ENCODE measurements at regions not wholly inside any gene's neighbourhood (a gene's known extent, or its start where the extent isn't known, plus 50 kb on each side); places are given as distances from the start of the nearest gene placed in this dataset.

GRCh38 chr18:51514128-51514527 is 316.6 kb upstream of the MEX3C start:
- TF ChIP-seq POLR2AphosphoS5 (IDR thresholded peaks at IDR 0.05; ENCODE audit: low read depth) (no peak), REST (IDR thresholded peaks at IDR 0.05; ENCODE audit: insufficient replicate concordance, low read depth) (no peak), GABPA (IDR thresholded peaks at IDR 0.05; ENCODE audit: low read depth) (no peak)
- TF ChIP-seq, protein P1, sequence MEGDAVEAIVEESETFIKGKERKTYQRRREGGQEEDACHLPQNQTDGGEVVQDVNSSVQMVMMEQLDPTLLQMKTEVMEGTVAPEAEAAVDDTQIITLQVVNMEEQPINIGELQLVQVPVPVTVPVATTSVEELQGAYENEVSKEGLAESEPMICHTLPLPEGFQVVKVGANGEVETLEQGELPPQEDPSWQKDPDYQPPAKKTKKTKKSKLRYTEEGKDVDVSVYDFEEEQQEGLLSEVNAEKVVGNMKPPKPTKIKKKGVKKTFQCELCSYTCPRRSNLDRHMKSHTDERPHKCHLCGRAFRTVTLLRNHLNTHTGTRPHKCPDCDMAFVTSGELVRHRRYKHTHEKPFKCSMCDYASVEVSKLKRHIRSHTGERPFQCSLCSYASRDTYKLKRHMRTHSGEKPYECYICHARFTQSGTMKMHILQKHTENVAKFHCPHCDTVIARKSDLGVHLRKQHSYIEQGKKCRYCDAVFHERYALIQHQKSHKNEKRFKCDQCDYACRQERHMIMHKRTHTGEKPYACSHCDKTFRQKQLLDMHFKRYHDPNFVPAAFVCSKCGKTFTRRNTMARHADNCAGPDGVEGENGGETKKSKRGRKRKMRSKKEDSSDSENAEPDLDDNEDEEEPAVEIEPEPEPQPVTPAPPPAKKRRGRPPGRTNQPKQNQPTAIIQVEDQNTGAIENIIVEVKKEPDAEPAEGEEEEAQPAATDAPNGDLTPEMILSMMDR (IDR thresholded peaks at IDR 0.05; ENCODE audit: insufficient read depth, low read length): no peak

Measured in HL-60 (cell line).